ENCODE measurements at regions not wholly inside any gene's neighbourhood (a gene's known extent, or its start where the extent isn't known, plus 50 kb on each side); places are given as distances from the start of the nearest gene placed in this dataset.

DNA sequence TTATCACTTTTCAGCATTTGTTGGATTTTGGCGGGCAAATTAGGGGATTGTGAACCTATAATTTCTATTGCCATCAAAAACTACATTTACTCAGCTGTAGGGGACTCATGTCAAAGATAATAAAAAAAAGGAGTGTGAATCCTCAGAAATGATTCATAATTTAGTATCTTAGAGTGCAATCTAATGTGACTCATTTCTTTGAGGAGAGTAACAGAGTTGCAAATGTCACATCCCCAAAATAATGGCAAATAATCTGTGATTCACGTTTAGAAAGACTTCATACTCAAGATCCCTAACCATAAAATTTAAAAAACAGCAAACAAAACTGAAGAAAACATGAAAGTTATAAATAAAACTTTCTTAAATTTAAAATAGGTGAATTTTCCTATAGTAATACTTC, 373.0 kb downstream of the CDH2 start:
- Histone ChIP-seq H3K9me3 (ENCODE audit: control insufficient read depth, insufficient read depth, low read depth, low read length) (no peaks in the 10 kb centered on the region), H3K9ac (ENCODE audit: insufficient read depth, low read length) (no peak overlapping the region), H3K27me3 (ENCODE audit: control insufficient read depth, insufficient read depth, low read length) (no peaks in the 10 kb centered on the region), H3K4me3 (replicated peaks in 1 of 4; ENCODE audit: control extremely low read depth in 1 of 4, insufficient read depth in 1 of 4, low read depth in 3 of 4, low read length in 4 of 4) (no peak overlapping the region), H3K4me2 (ENCODE audit: extremely low read depth, insufficient read depth, low read length) (no peak overlapping the region), H3K27ac (ENCODE audit: insufficient read depth, low read length) (no peak overlapping the region), H3K4me1 (ENCODE audit: control insufficient read depth, extremely low read depth, insufficient read depth, low read length) (no peaks in the 10 kb centered on the region), H2AFZ (ENCODE audit: low read length) (no peak overlapping the region), H3K79me2 (ENCODE audit: control insufficient read depth, insufficient read depth, low read length) (no peaks in the 10 kb centered on the region), H3K36me3 (ENCODE audit: control insufficient read depth, insufficient read depth, low read length) (no peaks in the 10 kb centered on the region), H4K20me1 (ENCODE audit: control insufficient read depth, extremely low read depth, insufficient read depth, low read length) (no peaks in the 10 kb centered on the region)
- DNase-seq (ENCODE audit: low read depth in 2 of 2), result peak in 1 of 2 donors; percentile 9
- TF ChIP-seq EZH2 (IDR thresholded peaks at IDR 0.05; ENCODE audit: low read length, missing control alignments), result no peak
- TF ChIP-seq, protein P1, sequence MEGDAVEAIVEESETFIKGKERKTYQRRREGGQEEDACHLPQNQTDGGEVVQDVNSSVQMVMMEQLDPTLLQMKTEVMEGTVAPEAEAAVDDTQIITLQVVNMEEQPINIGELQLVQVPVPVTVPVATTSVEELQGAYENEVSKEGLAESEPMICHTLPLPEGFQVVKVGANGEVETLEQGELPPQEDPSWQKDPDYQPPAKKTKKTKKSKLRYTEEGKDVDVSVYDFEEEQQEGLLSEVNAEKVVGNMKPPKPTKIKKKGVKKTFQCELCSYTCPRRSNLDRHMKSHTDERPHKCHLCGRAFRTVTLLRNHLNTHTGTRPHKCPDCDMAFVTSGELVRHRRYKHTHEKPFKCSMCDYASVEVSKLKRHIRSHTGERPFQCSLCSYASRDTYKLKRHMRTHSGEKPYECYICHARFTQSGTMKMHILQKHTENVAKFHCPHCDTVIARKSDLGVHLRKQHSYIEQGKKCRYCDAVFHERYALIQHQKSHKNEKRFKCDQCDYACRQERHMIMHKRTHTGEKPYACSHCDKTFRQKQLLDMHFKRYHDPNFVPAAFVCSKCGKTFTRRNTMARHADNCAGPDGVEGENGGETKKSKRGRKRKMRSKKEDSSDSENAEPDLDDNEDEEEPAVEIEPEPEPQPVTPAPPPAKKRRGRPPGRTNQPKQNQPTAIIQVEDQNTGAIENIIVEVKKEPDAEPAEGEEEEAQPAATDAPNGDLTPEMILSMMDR (conservative IDR thresholded peaks at IDR 0.05 in 1 of 2, IDR thresholded peaks at IDR 0.05 in 1 of 2; ENCODE audit: low read depth in 1 of 2, low read length in 2 of 2), result no peak

- H3K27me3 ChIP-seq (ENCODE audit: control insufficient read depth, insufficient read depth, low read length), result no peaks in the 10 kb centered on the region
- H4K20me1 ChIP-seq (ENCODE audit: control insufficient read depth, extremely low read depth, insufficient read depth, low read length), result no peaks in the 10 kb centered on the region
- no peaks in the 10 kb centered on the region for H3K4me1 ChIP-seq (ENCODE audit: control insufficient read depth, extremely low read depth, insufficient read depth, low read length)
- H3K4me3 ChIP-seq (replicated peaks in 1 of 4; ENCODE audit: control extremely low read depth in 1 of 4, insufficient read depth in 1 of 4, low read depth in 3 of 4, low read length in 4 of 4), result no peak overlapping the region
- TF ChIP-seq, protein P1 (conservative IDR thresholded peaks at IDR 0.05 in 1 of 2, IDR thresholded peaks at IDR 0.05 in 1 of 2; ENCODE audit: low read depth in 1 of 2, low read length in 2 of 2), result no peak
- TF ChIP-seq EZH2 (IDR thresholded peaks at IDR 0.05; ENCODE audit: low read length, missing control alignments), result no peak
- no peaks in the 10 kb centered on the region for H3K79me2 ChIP-seq (ENCODE audit: control insufficient read depth, insufficient read depth, low read length)
- H2AFZ ChIP-seq (ENCODE audit: low read length), result no peak overlapping the region
- no peak overlapping the region for H3K4me2 ChIP-seq (ENCODE audit: extremely low read depth, insufficient read depth, low read length)
- no peaks in the 10 kb centered on the region for H3K9me3 ChIP-seq (ENCODE audit: control insufficient read depth, insufficient read depth, low read depth, low read length)
- no peak for DNase-seq (ENCODE audit: low read depth in 2 of 2)
- no peaks in the 10 kb centered on the region for H3K36me3 ChIP-seq (ENCODE audit: control insufficient read depth, insufficient read depth, low read length)
- no peak overlapping the region for H3K9ac ChIP-seq (ENCODE audit: insufficient read depth, low read length)
- no peak overlapping the region for H3K27ac ChIP-seq (ENCODE audit: insufficient read depth, low read length)
These were observed 379.4 kb downstream of the CDH2 start for GRCh38 chr18:27797484-27797883.

DNA sequence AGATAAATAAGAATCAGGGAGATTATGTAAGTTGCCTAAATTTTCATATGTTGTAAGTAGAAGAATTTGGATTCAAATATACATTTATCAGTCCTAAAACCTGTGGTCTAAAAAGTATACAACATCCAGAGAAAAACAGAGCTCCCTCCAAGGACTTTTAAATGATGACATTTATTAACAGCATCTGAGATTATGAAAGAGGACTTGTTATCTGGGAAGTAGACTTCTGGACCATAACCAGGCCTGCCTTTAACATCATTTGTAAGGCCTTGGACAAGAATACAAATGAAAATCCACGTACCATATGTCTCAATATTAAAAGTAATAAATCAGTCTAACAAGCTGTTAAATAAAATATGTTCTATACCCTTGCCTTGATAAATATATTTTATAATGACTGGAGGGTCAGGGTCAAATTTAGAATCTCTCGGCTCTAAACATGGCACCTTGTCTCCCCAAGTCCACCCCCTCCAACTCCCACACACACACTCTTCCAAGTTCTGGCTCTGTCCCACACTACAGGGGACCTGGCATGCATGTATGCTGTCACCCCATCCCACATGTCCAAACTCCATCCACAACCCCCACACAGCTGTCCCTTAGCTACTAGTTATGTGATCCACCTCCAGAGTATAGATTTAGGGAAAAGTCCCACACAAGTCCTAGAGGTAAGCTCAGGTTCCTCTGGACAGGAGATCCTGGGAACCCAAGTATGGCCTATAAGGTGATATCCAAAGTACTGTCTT, 382.6 kb downstream of the CDH2 start:
- TF ChIP-seq, protein P1 (conservative IDR thresholded peaks at IDR 0.05 in 1 of 2, IDR thresholded peaks at IDR 0.05 in 1 of 2; ENCODE audit: low read depth in 1 of 2, low read length in 2 of 2), result no peak
- TF ChIP-seq EZH2 (IDR thresholded peaks at IDR 0.05; ENCODE audit: low read length, missing control alignments), result no peak
- H3K9ac ChIP-seq (ENCODE audit: insufficient read depth, low read length), result no peak overlapping the region
- H4K20me1 ChIP-seq (ENCODE audit: control insufficient read depth, extremely low read depth, insufficient read depth, low read length), result no peaks in the 10 kb centered on the region
- no peaks in the 10 kb centered on the region for H3K27me3 ChIP-seq (ENCODE audit: control insufficient read depth, insufficient read depth, low read length)
- no peak overlapping the region for H3K27ac ChIP-seq (ENCODE audit: insufficient read depth, low read length)
- no peaks in the 10 kb centered on the region for H3K79me2 ChIP-seq (ENCODE audit: control insufficient read depth, insufficient read depth, low read length)
- H3K9me3 ChIP-seq (ENCODE audit: control insufficient read depth, insufficient read depth, low read depth, low read length), result no peaks in the 10 kb centered on the region
- H2AFZ ChIP-seq (ENCODE audit: low read length), result no peak overlapping the region
- no peaks in the 10 kb centered on the region for H3K4me1 ChIP-seq (ENCODE audit: control insufficient read depth, extremely low read depth, insufficient read depth, low read length)
- H3K36me3 ChIP-seq (ENCODE audit: control insufficient read depth, insufficient read depth, low read length), result no peaks in the 10 kb centered on the region
- H3K4me2 ChIP-seq (ENCODE audit: extremely low read depth, insufficient read depth, low read length), result no peak overlapping the region
- DNase-seq (ENCODE audit: low read depth in 2 of 2), result no peak
- no peak overlapping the region for H3K4me3 ChIP-seq (replicated peaks in 1 of 4; ENCODE audit: control extremely low read depth in 1 of 4, insufficient read depth in 1 of 4, low read depth in 3 of 4, low read length in 4 of 4)

Measured in fibroblast of lung (primary cell).